HepG2 (cell line): ENCODE measurements at regions not wholly inside any gene's neighbourhood (a gene's known extent, or its start where the extent isn't known, plus 50 kb on each side); places are given as distances from the start of the nearest gene placed in this dataset.

Experiments
- ATAC-seq: fragments of 200-7000 bp; cut with Tn5 transposase; 3 replicates; pipeline ENCODE4 v1.9.1; 2020; ENCODE audit warnings: mild to moderate bottlenecking, moderate library complexity
- BruUV-seq: library from RNA; stranded (reverse); fragments of 400-500 nt; replicated peaks from 2 replicates; lab custom pipeline; 2021; lab: Mats Ljungman, UMichigan
- CTCF ChIA-PET: fragments of 300-600 bp; formaldehyde crosslinking; extraction: SDS; loops from one replicate; lab custom pipeline; 2021; ENCODE audit warnings: low total read pairs, inconsistent platforms, low intra/inter-chr PET ratio; lab: Yijun Ruan, JAX
- POLR2A ChIA-PET: fragments of 350-600 bp; sonication (Branson Sonifier 250); formaldehyde crosslinking; loops from one replicate; lab custom pipeline; 2020; ENCODE audit warnings: antibody characterized with exemption, inconsistent platforms; lab: Yijun Ruan, JAX
- DNase-seq: peaks from one replicate; pipeline ENCODE4 v3.0.0-alpha.2; 2015; ENCODE audit warnings: low spot score
- FAIRE-seq: peaks from 3 replicates; lab custom pipeline; 2011; peaks lifted over from hg19 to GRCh38; lab: Jason Lieb, UNC
- H2AFZ ChIP-seq: one replicate; pipeline ENCODE4 v1.6.1; 2011; ENCODE audit warnings: low read length, inconsistent platforms
- H3K27ac ChIP-seq: fragments of 300-600 bp; 3 replicates; pipeline ENCODE4 v1.8.0; 2011; ENCODE audit warnings: mixed run types, mild to moderate bottlenecking, mixed read lengths, low read length, inconsistent platforms; ENCODE audit not compliant: insufficient read depth; ENCODE audit errors: extremely low read length
- H3K27me3 ChIP-seq, 2 experiments: fragments of 200-600 bp in 1 of 2; 2 replicates in 1 of 2; 3 replicates in 1 of 2; pipeline versions ENCODE4 v1.6.0 to v1.8.0; 2011; ENCODE audit warnings: low read length in 2 of 2, mild to moderate bottlenecking in 2 of 2, moderate library complexity in 2 of 2, inconsistent platforms in 1 of 2; ENCODE audit not compliant: insufficient read depth in 2 of 2, control insufficient read depth in 1 of 2
- H3K36me3 ChIP-seq, 2 experiments: fragments of 200-600 bp in 1 of 2; replicated peaks in 1 of 2; 2 replicates in 1 of 2; 3 replicates in 1 of 2; pipeline versions ENCODE4 v1.5.1 to v1.8.0; 2011; ENCODE audit warnings: low read length in 2 of 2, inconsistent platforms in 1 of 2; ENCODE audit not compliant: insufficient read depth in 2 of 2, control insufficient read depth in 1 of 2
- H3K4me1 ChIP-seq: 2 replicates; pipeline ENCODE4 v1.5.1; 2012; ENCODE audit warnings: low read length, inconsistent platforms; ENCODE audit not compliant: insufficient read depth
- H3K4me2 ChIP-seq: 2 replicates; pipeline ENCODE4 v1.6.0; 2011; ENCODE audit warnings: low read depth, low read length, inconsistent platforms
- H3K4me3 ChIP-seq, 3 experiments: fragments of 200-600 bp in 1 of 3; sonication (generic), shearing (Covaris generic) in 1 of 3; replicated peaks in 1 of 3; 2 replicates each; pipeline ENCODE4 v1.5.1; 2011 to 2016; ENCODE audit warnings: low read length in 3 of 3, inconsistent platforms in 2 of 3, low read depth in 2 of 3, mild to moderate bottlenecking in 2 of 3, control low read depth in 1 of 3, mixed read lengths in 1 of 3; ENCODE audit not compliant: insufficient read depth in 1 of 3
- H3K79me2 ChIP-seq: one replicate; pipeline ENCODE4 v1.6.1; 2011; ENCODE audit warnings: low read length, inconsistent platforms; ENCODE audit not compliant: insufficient read depth
- H3K9ac ChIP-seq: 2 replicates; pipeline ENCODE4 v1.6.0; 2011; ENCODE audit warnings: mild to moderate bottlenecking, low read depth, low read length, inconsistent platforms; ENCODE audit not compliant: insufficient read depth
- H3K9me3 ChIP-seq: 2 replicates; pipeline ENCODE4 v1.5.1; 2012; ENCODE audit warnings: mild to moderate bottlenecking, low read length
- H4K20me1 ChIP-seq: 2 replicates; pipeline ENCODE4 v1.6.0; 2011; ENCODE audit warnings: inconsistent platforms, mild to moderate bottlenecking, low read length, moderate library complexity; ENCODE audit not compliant: insufficient read depth
- ATAD3A ChIP-seq: sonication (generic); formaldehyde crosslinking; IDR thresholded peaks from 2 replicates; pipeline ENCODE4 v1.4.0; 2020; ENCODE audit warnings: missing genetic modification reagents
- CENPX ChIP-seq: sonication (generic); formaldehyde crosslinking; IDR thresholded peaks from 2 replicates; pipeline ENCODE4 v1.9.0; 2021; ENCODE audit warnings: mild to moderate bottlenecking, missing genetic modification reagents, moderate library complexity
- NAIF1 ChIP-seq: sonication (generic); formaldehyde crosslinking; IDR thresholded peaks from 2 replicates; pipeline ENCODE4 v1.5.0; 2020; ENCODE audit warnings: mild to moderate bottlenecking, missing genetic modification reagents, borderline replicate concordance
- NFYB ChIP-seq: sonication (generic); formaldehyde crosslinking; IDR thresholded peaks from 2 replicates; pipeline ENCODE4 v1.4.0; 2020; ENCODE audit warnings: missing genetic modification reagents
- NFYC ChIP-seq: IDR thresholded peaks from 2 replicates; pipeline ENCODE4 v1.6.1; 2016; ENCODE audit warnings: missing genetic modification reagents, missing compliant biosample characterization
- PHF21A ChIP-seq: sonication (generic); formaldehyde crosslinking; IDR thresholded peaks from 2 replicates; pipeline ENCODE4 v1.5.0; 2020; ENCODE audit warnings: mild to moderate bottlenecking, missing genetic modification reagents
- SIN3B ChIP-seq: fragments of 150-350 bp; IDR thresholded peaks from 2 replicates; pipeline ENCODE4 v1.6.1; 2014; ENCODE audit warnings: low read length
- SRSF9 ChIP-seq: fragments of 200-400 bp; formaldehyde crosslinking; IDR thresholded peaks from 2 replicates; pipeline ENCODE4 v1.6.1; 2018; ENCODE audit warnings: borderline replicate concordance, mild to moderate bottlenecking, low read depth, low read length; ENCODE audit not compliant: insufficient read depth, poor library complexity, severe bottlenecking
- THAP11 ChIP-seq: IDR thresholded peaks from 2 replicates; pipeline ENCODE4 v1.6.1; 2016; ENCODE audit warnings: missing biosample characterization, missing genetic modification reagents
- ZNF10 ChIP-seq: sonication (generic); formaldehyde crosslinking; IDR thresholded peaks from 2 replicates; pipeline ENCODE4 v1.4.0; 2020; ENCODE audit warnings: mild to moderate bottlenecking, low read depth, missing genetic modification reagents, borderline replicate concordance
- ZNF496 ChIP-seq: sonication (generic); formaldehyde crosslinking; IDR thresholded peaks from 2 replicates; pipeline ENCODE4 v1.8.1; 2023; ENCODE audit warnings: mild to moderate bottlenecking, moderate library complexity, missing genetic modification reagents; ENCODE audit not compliant: insufficient replicate concordance
- ZNF646 ChIP-seq: sonication (generic); formaldehyde crosslinking; IDR thresholded peaks from 2 replicates; pipeline ENCODE4 v1.9.0; 2021; ENCODE audit warnings: mild to moderate bottlenecking, missing genetic modification reagents
- WGBS: methylation state at CpG from one replicate; pipeline ENCODE4 v1.1.6; 2017; ENCODE audit warnings: low lambda C conversion rate; 5-methylcytosine and 5-hydroxymethylcytosine counted together
- in situ Hi-C: cut with HindIII; loops from 2 replicates; pipeline ENCODE4 v1.10.0; 2017; ENCODE audit warnings: low pct_unique_long_range_greater_than_20kb; ENCODE audit not compliant: extremely low pct_ligation_motif_present
- intact Hi-C: fragments of 100-400 bp; cut with micrococcal nuclease; formaldehyde crosslinking; loops from one replicate; pipeline ENCODE4 v1.10.0; 2022; ENCODE audit not compliant: unreplicated experiment

DNA sequence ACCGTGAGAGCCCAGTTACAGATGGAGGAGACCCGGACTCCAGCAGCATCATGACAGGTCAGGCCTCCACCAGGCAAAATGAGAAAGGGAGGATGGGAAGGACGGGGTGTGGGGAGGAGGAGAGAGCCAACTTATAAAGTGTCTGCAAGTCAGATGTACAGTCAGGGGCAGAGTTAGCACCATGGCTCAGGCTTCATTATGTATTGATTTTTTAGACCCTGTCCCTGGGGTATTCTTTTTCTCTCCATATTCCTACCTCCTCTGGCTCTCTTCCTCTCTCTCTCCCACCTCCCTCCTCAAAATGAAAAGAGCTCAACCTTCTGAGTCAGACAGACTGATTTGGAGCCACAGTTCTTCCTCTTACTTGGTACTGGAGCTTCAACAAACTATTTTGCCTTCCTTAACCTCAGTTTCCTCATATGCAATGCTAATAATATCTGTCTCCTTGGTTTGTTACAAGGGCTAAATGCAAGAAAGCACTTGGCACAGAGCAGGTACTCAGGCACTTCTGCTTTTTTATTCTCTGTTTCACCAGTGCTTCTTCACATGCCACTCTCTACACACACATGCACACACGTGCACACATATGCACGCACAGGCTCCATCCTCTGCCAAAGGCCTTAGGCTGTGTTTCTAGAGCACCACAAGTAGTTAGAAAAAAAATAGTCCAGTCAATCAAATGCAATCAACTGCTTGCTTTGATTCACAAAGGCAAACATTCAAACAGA is 92.3 kb upstream of the PKDCC start:
- Histone ChIP-seq H3K4me2 (no peak overlapping the region), H2AFZ (no peak overlapping the region), H3K36me3 (no peaks in the 10 kb centered on the region), H3K27me3 (peaks cover 3 to 29% of the 10 kb centered on the region in 2 experiments), H4K20me1 (no peaks in the 10 kb centered on the region), H3K9ac (no peak overlapping the region), H3K27ac (no peak overlapping the region), H3K4me1 (no peaks in the 10 kb centered on the region), H3K9me3 (no peaks in the 10 kb centered on the region), H3K79me2 (no peaks in the 10 kb centered on the region), H3K4me3 (no peak overlapping the region)
- in situ Hi-C loops (no loop called here), intact Hi-C loops (no loop called here)
- ATAC-seq, result no peak
- no TSS peak for BruUV-seq
- 41% methylated on average over 5 of the region's 5 CpGs for WGBS
- ChIA-PET POLR2A (no interaction called here), CTCF (no interaction called here)
- no peak for DNase-seq
- no peak for TF ChIP-seq NAIF1 (CRISPR knock-in tag)
- no peak for TF ChIP-seq ATAD3A (CRISPR knock-in tag)
- no peak for TF ChIP-seq PHF21A (CRISPR knock-in tag)
- no peak for TF ChIP-seq CENPX
- no peak for TF ChIP-seq ZNF10 (CRISPR knock-in tag)
- no peak for TF ChIP-seq SRSF9
- TF ChIP-seq ZNF496 (CRISPR knock-in tag), result no peak
- no peak for TF ChIP-seq SIN3B
- no peak for TF ChIP-seq NFYC (CRISPR knock-in tag)
- TF ChIP-seq ZNF646 (CRISPR knock-in tag), result no peak
- TF ChIP-seq NFYB (CRISPR knock-in tag), result no peak
- no peak for TF ChIP-seq THAP11 (CRISPR knock-in tag)
- no peak for FAIRE-seq
